Sigmoid colon (tissue), 3 donors: ENCODE measurements at regions not wholly inside any gene's neighbourhood (a gene's known extent, or its start where the extent isn't known, plus 50 kb on each side); places are given as distances from the start of the nearest gene placed in this dataset.

ENCODE experiments used
- CTCF ChIP-seq, 4 experiments: fragments of 450-650 bp in 3 of 4; fragments of 200-600 bp in 1 of 4; IDR thresholded peaks; one replicate each; pipeline ENCODE4 v1.5.1; 2016 to 2019; ENCODE audit warnings: antibody characterized with exemption in 4 of 4, mild to moderate bottlenecking in 3 of 4, moderate library complexity in 2 of 4
- POLR2A ChIP-seq, 2 donors: fragments of 450-650 bp; IDR thresholded peaks; one replicate each; pipeline ENCODE4 v1.6.1; 2016; ENCODE audit warnings: antibody characterized with exemption in 2 of 2, mild to moderate bottlenecking in 2 of 2, moderate library complexity in 2 of 2

GRCh38 chr20:47883186-47883585 lies 97.9 kb upstream of the SULF2 start:
- TF ChIP-seq CTCF (IDR thresholded peaks at IDR 0.05) (no peak), POLR2A (IDR thresholded peaks at IDR 0.05) (no peak)
